ENCODE measurements at regions not wholly inside any gene's neighbourhood (a gene's known extent, or its start where the extent isn't known, plus 50 kb on each side); places are given as distances from the start of the nearest gene placed in this dataset.
"Not testable (repeated sequence)": the region's sequence is repeated elsewhere in the genome, so short reads cannot be mapped to it uniquely, and the experiment has no call there.

- H3K79me2 ChIP-seq (ENCODE audit: control insufficient read depth, insufficient read depth, low read length, unreplicated experiment) = no peaks in the 10 kb centered on the region
- no peaks in the 10 kb centered on the region for H3K4me1 ChIP-seq (ENCODE audit: control insufficient read depth, insufficient read depth, low read length, unreplicated experiment)
- no peaks in the 10 kb centered on the region for H3K27me3 ChIP-seq (ENCODE audit: insufficient read depth, low read length)
- no peaks in the 10 kb centered on the region for H3K36me3 ChIP-seq (ENCODE audit: insufficient read depth, low read length)
- no peak overlapping the region for H3K4me3 ChIP-seq (ENCODE audit: low read depth, low read length)
- H3K27ac ChIP-seq (ENCODE audit: low read depth, low read length) = no peak overlapping the region
- H2AFZ ChIP-seq (ENCODE audit: low read length, unreplicated experiment) = no peak overlapping the region
These were observed 186.8 kb downstream of the FRK start for GRCh38 chr6:115873901-115874300.

DNA sequence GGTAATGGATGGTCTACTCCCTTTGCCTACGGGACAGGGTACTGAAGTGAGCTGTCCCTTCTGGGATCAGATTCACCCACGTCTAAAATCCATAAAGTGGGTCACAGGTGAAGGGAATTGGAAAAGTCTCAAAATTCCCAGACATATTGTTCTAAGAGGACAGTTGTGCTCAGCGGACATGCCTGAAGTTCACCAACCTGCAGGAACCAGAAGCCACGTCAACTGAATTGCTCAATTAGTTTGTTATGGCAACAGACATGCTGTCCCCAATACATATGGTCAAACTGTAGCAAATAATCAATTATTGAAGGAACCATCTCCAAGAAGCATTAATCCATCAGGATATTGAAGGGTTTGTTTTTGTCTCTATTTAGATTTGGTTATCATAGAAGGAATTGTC lies 190.2 kb downstream of the FRK start:
- Histone ChIP-seq H3K4me3 (ENCODE audit: low read depth, low read length) (no peak overlapping the region), H3K27me3 (ENCODE audit: insufficient read depth, low read length) (no peaks in the 10 kb centered on the region), H2AFZ (ENCODE audit: low read length, unreplicated experiment) (no peak overlapping the region), H3K27ac (ENCODE audit: low read depth, low read length) (no peak overlapping the region), H3K79me2 (ENCODE audit: control insufficient read depth, insufficient read depth, low read length, unreplicated experiment) (no peaks in the 10 kb centered on the region), H3K36me3 (ENCODE audit: insufficient read depth, low read length) (no peaks in the 10 kb centered on the region), H3K4me1 (ENCODE audit: control insufficient read depth, insufficient read depth, low read length, unreplicated experiment) (no peaks in the 10 kb centered on the region)

- Histone ChIP-seq H3K27me3 (ENCODE audit: insufficient read depth, low read length) (no peaks in the 10 kb centered on the region), H3K4me1 (ENCODE audit: control insufficient read depth, insufficient read depth, low read length, unreplicated experiment) (no peaks in the 10 kb centered on the region), H3K36me3 (ENCODE audit: insufficient read depth, low read length) (no peaks in the 10 kb centered on the region), H3K4me3 (ENCODE audit: low read depth, low read length) (no peak overlapping the region), H3K79me2 (ENCODE audit: control insufficient read depth, insufficient read depth, low read length, unreplicated experiment) (no peaks in the 10 kb centered on the region), H2AFZ (ENCODE audit: low read length, unreplicated experiment) (no peak overlapping the region), H3K27ac (ENCODE audit: low read depth, low read length) (no peak overlapping the region)
These were observed 194.8 kb downstream of the FRK start for GRCh38 chr6:115865914-115866313.

GRCh38 chr6:115863211-115863610 lies 197.5 kb downstream of the FRK start:
- Histone ChIP-seq H3K79me2 (ENCODE audit: control insufficient read depth, insufficient read depth, low read length, unreplicated experiment) (no peaks in the 10 kb centered on the region), H3K4me3 (ENCODE audit: low read depth, low read length) (no peak overlapping the region), H2AFZ (ENCODE audit: low read length, unreplicated experiment) (no peak overlapping the region), H3K27me3 (ENCODE audit: insufficient read depth, low read length) (no peaks in the 10 kb centered on the region), H3K4me1 (ENCODE audit: control insufficient read depth, insufficient read depth, low read length, unreplicated experiment) (no peaks in the 10 kb centered on the region), H3K36me3 (ENCODE audit: insufficient read depth, low read length) (no peaks in the 10 kb centered on the region), H3K27ac (ENCODE audit: low read depth, low read length) (no peak overlapping the region)

GRCh38 chr6:115861658-115862057 lies 199.0 kb downstream of the FRK start:
- H3K4me1 ChIP-seq (ENCODE audit: control insufficient read depth, insufficient read depth, low read length, unreplicated experiment); H3K27ac ChIP-seq (ENCODE audit: low read depth, low read length); H3K4me3 ChIP-seq (ENCODE audit: low read depth, low read length); H2AFZ ChIP-seq (ENCODE audit: low read length, unreplicated experiment); H3K36me3 ChIP-seq (ENCODE audit: insufficient read depth, low read length); H3K27me3 ChIP-seq (ENCODE audit: insufficient read depth, low read length); H3K79me2 ChIP-seq (ENCODE audit: control insufficient read depth, insufficient read depth, low read length, unreplicated experiment): not testable (repeated sequence)

GRCh38 chr6:115859577-115859976 lies 201.1 kb downstream of the FRK start:
- not testable (repeated sequence) for H3K4me1 ChIP-seq (ENCODE audit: control insufficient read depth, insufficient read depth, low read length, unreplicated experiment); H3K79me2 ChIP-seq (ENCODE audit: control insufficient read depth, insufficient read depth, low read length, unreplicated experiment); H3K36me3 ChIP-seq (ENCODE audit: insufficient read depth, low read length); H3K27ac ChIP-seq (ENCODE audit: low read depth, low read length); H3K4me3 ChIP-seq (ENCODE audit: low read depth, low read length); H3K27me3 ChIP-seq (ENCODE audit: insufficient read depth, low read length); H2AFZ ChIP-seq (ENCODE audit: low read length, unreplicated experiment)

DNA sequence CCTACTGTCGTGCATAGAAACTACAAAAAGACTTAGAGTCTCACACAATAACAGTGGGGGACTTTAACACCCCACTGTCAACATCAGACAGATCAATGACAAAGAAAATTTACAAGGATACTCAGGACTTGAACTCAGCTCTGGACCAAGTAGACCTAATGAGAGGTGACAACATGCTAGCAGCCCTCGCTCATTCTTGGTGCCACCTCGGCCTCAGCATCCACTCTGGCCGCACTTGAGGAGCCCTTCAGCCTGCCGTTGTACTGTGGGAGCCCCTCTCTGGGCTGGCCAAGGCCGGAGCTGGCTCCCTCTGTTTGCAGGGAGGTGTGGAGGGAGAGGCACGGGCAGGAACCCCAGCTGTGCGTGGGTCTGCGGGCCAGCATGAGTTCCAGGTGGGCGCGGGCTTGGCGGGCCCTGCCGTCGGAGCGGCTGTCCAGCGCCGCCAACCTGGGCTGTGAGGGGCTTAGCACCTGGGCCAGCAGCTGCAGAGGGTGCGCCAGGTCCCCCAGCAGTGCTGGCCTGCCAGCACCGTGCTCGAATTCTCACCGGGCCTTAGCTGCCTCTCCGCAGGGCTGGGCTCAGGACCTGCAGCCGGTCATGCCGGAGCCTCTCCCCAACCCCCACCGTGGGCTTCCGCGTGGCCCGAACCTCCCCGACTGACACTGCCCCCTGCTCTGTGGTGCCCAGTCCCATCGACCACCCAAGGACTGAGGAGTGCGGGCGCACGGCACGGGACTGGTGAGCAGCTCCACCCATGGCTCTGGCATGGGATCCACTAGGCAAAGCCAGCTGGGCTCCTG lies 205.6 kb downstream of the FRK start:
- Histone ChIP-seq H3K79me2 (ENCODE audit: control insufficient read depth, insufficient read depth, low read length, unreplicated experiment) (no peaks in the 10 kb centered on the region), H3K27ac (ENCODE audit: low read depth, low read length) (no peak overlapping the region), H3K4me1 (ENCODE audit: control insufficient read depth, insufficient read depth, low read length, unreplicated experiment) (no peaks in the 10 kb centered on the region), H2AFZ (ENCODE audit: low read length, unreplicated experiment) (no peak overlapping the region), H3K27me3 (ENCODE audit: insufficient read depth, low read length) (no peaks in the 10 kb centered on the region), H3K36me3 (ENCODE audit: insufficient read depth, low read length) (no peaks in the 10 kb centered on the region), H3K4me3 (ENCODE audit: low read depth, low read length) (no peak overlapping the region)

GRCh38 chr6:115847671-115848070 lies 213.0 kb downstream of the FRK start:
- H3K27me3 ChIP-seq (ENCODE audit: insufficient read depth, low read length) = no peaks in the 10 kb centered on the region
- no peaks in the 10 kb centered on the region for H3K79me2 ChIP-seq (ENCODE audit: control insufficient read depth, insufficient read depth, low read length, unreplicated experiment)
- no peak overlapping the region for H2AFZ ChIP-seq (ENCODE audit: low read length, unreplicated experiment)
- H3K27ac ChIP-seq (ENCODE audit: low read depth, low read length) = no peak overlapping the region
- no peaks in the 10 kb centered on the region for H3K4me1 ChIP-seq (ENCODE audit: control insufficient read depth, insufficient read depth, low read length, unreplicated experiment)
- no peaks in the 10 kb centered on the region for H3K36me3 ChIP-seq (ENCODE audit: insufficient read depth, low read length)
- no peak overlapping the region for H3K4me3 ChIP-seq (ENCODE audit: low read depth, low read length)

DNA sequence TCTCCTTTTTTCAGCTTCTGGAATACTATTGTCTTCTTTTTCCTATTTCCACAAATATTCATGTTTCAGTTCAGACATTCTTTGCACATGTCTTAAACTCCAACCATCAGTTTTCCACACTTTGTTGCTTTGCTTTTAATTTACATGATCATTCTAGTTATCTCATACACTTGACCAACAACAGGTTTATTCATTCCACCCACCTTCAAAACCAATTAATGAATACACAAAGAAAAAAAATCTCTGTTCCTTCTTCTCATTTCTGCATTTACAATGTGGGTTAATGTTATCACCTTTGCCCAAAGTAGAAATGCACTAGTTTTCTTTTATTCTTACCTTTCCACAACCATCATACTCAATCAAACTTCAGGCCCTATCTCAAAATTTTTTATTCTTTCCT lies 216.7 kb downstream of the FRK start:
- Histone ChIP-seq H3K4me3 (ENCODE audit: low read depth, low read length) (no peak overlapping the region), H3K36me3 (ENCODE audit: insufficient read depth, low read length) (no peaks in the 10 kb centered on the region), H3K27me3 (ENCODE audit: insufficient read depth, low read length) (no peaks in the 10 kb centered on the region), H3K27ac (ENCODE audit: low read depth, low read length) (no peak overlapping the region), H3K79me2 (ENCODE audit: control insufficient read depth, insufficient read depth, low read length, unreplicated experiment) (no peaks in the 10 kb centered on the region), H3K4me1 (ENCODE audit: control insufficient read depth, insufficient read depth, low read length, unreplicated experiment) (no peaks in the 10 kb centered on the region), H2AFZ (ENCODE audit: low read length, unreplicated experiment) (no peak overlapping the region)

GRCh38 chr6:115842338-115842737 lies 218.4 kb downstream of the FRK start:
- H3K27me3 ChIP-seq (ENCODE audit: insufficient read depth, low read length) = no peaks in the 10 kb centered on the region
- no peaks in the 10 kb centered on the region for H3K79me2 ChIP-seq (ENCODE audit: control insufficient read depth, insufficient read depth, low read length, unreplicated experiment)
- no peak overlapping the region for H3K27ac ChIP-seq (ENCODE audit: low read depth, low read length)
- H3K36me3 ChIP-seq (ENCODE audit: insufficient read depth, low read length) = no peaks in the 10 kb centered on the region
- H3K4me3 ChIP-seq (ENCODE audit: low read depth, low read length) = no peak overlapping the region
- H2AFZ ChIP-seq (ENCODE audit: low read length, unreplicated experiment) = no peak overlapping the region
- H3K4me1 ChIP-seq (ENCODE audit: control insufficient read depth, insufficient read depth, low read length, unreplicated experiment) = no peaks in the 10 kb centered on the region

DNA sequence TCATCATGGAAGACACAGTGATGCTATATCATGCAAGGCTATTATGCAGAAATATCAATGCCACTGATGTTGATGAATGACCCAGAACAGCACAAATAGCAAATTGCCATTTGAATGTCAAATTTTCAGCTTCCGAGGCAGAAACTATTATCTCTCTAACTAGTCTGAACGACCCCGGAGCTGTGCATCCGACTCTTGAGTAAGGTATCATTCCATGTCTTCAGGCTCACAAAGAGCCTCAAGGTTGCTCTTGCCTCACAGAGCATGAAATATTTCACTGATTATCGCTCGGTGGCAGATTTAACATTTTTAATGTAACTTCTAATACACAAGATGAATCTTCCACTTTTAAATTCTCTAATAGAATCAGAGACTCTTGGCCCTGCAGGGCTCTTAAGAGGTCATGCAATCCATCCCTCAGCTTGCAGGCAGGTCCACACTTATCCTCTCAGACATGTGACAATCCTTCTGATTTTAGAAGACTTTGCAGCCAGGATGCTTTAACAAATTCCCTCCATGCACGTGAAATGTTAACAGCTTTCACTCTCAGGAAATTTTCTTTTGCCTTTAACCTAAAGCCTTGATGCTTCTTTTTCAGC lies 221.0 kb downstream of the FRK start:
- H2AFZ ChIP-seq (ENCODE audit: low read length, unreplicated experiment) = no peak overlapping the region
- no peaks in the 10 kb centered on the region for H3K79me2 ChIP-seq (ENCODE audit: control insufficient read depth, insufficient read depth, low read length, unreplicated experiment)
- no peak overlapping the region for H3K27ac ChIP-seq (ENCODE audit: low read depth, low read length)
- no peaks in the 10 kb centered on the region for H3K36me3 ChIP-seq (ENCODE audit: insufficient read depth, low read length)
- no peaks in the 10 kb centered on the region for H3K27me3 ChIP-seq (ENCODE audit: insufficient read depth, low read length)
- no peaks in the 10 kb centered on the region for H3K4me1 ChIP-seq (ENCODE audit: control insufficient read depth, insufficient read depth, low read length, unreplicated experiment)
- no peak overlapping the region for H3K4me3 ChIP-seq (ENCODE audit: low read depth, low read length)

Data from ACC112 (cell line).